Gastroesophageal sphincter (tissue), 4 donors: ENCODE measurements at regions not wholly inside any gene's neighbourhood (a gene's known extent, or its start where the extent isn't known, plus 50 kb on each side); places are given as distances from the start of the nearest gene placed in this dataset.

Experiments
- ATAC-seq: fragments of 150-250 bp; one replicate; pipeline ENCODE4 v1.9.1; 2016; ENCODE audit warnings: mild to moderate bottlenecking, moderate library complexity
- H3K27ac ChIP-seq, 4 donors: fragments of 200-600 bp; sonication (generic) in 3 of 4; 1 replicate in 3 of 4; 2 replicates in 1 of 4; pipeline ENCODE4 v1.5.1; 2016 to 2019
- H3K27me3 ChIP-seq: fragments of 200-600 bp; sonication (generic); one replicate; pipeline ENCODE4 v1.5.1; 2019
- H3K36me3 ChIP-seq, 2 donors: fragments of 200-600 bp; sonication (generic); one replicate each; pipeline ENCODE4 v1.5.1; 2019; ENCODE audit warnings: control low read depth in 1 of 2
- H3K4me1 ChIP-seq, 3 donors: fragments of 200-600 bp; sonication (generic); 1 replicate in 2 of 3; 2 replicates in 1 of 3; pipeline ENCODE4 v1.5.1; 2016 to 2019; ENCODE audit warnings: control low read depth in 2 of 3
- H3K4me3 ChIP-seq, 2 donors: fragments of 200-600 bp; sonication (generic); one replicate each; pipeline ENCODE4 v1.5.1; 2019; ENCODE audit warnings: mild to moderate bottlenecking in 1 of 2, moderate library complexity in 1 of 2
- H3K9me3 ChIP-seq, 3 donors: fragments of 200-600 bp; sonication (generic); one replicate each; pipeline ENCODE4 v1.5.1; 2017 to 2019; ENCODE audit warnings: control low read depth in 2 of 3
- CTCF ChIP-seq, 4 experiments: fragments of 200-600 bp in 2 of 4; fragments of 450-650 bp in 2 of 4; sonication (generic) in 1 of 4; IDR thresholded peaks; one replicate each; pipeline ENCODE4 v1.5.1; 2017 to 2019; ENCODE audit warnings: antibody characterized with exemption in 4 of 4, mild to moderate bottlenecking in 2 of 4, moderate library complexity in 2 of 4
- EP300 ChIP-seq: sonication (generic); formaldehyde crosslinking; IDR thresholded peaks from one replicate; pipeline ENCODE4 v1.6.1; 2017; ENCODE audit warnings: antibody characterized with exemption, mild to moderate bottlenecking
- POLR2A ChIP-seq, 2 donors: fragments of 450-650 bp; IDR thresholded peaks; one replicate each; pipeline ENCODE4 v1.6.1; 2017; ENCODE audit warnings: antibody characterized with exemption in 2 of 2, mild to moderate bottlenecking in 2 of 2, moderate library complexity in 1 of 2
- POLR2AphosphoS5 ChIP-seq: sonication (generic); formaldehyde crosslinking; IDR thresholded peaks from one replicate; pipeline ENCODE4 v1.6.1; 2017; ENCODE audit warnings: antibody characterized with exemption
- WGBS, 2 donors: methylation state at CpG; one replicate each; pipeline ENCODE4 v1.1.5; 2018; ENCODE audit warnings: low coverage in 1 of 2; 5-methylcytosine and 5-hydroxymethylcytosine counted together

- no peaks in the 10 kb centered on the region for H3K36me3 ChIP-seq
- H3K4me3 ChIP-seq, result no peak overlapping the region
- TF ChIP-seq POLR2A (IDR thresholded peaks at IDR 0.05) (no peak), EP300 (no peak), CTCF (IDR thresholded peaks at IDR 0.05) (no peak)
- WGBS, 2 donors, result no CpG with 5 or more reads among the region's 11 CpGs
- peaks cover 7% of the 10 kb centered on the region for H3K27me3 ChIP-seq
- no peaks in the 10 kb centered on the region for H3K4me1 ChIP-seq
- no peak for ATAC-seq
- no peak overlapping the region for H3K27ac ChIP-seq
- no peaks in the 10 kb centered on the region for H3K9me3 ChIP-seq
These were observed 87.7 kb downstream of the TFAP2C start for GRCh38 chr20:56716806-56717205.

- 61 to 82% methylated on average over 2 of the region's 2 CpGs for WGBS, 2 donors
- no peaks in the 10 kb centered on the region for H3K9me3 ChIP-seq
- no peak overlapping the region for H3K4me3 ChIP-seq
- TF ChIP-seq POLR2A (IDR thresholded peaks at IDR 0.05) (no peak), EP300 (no peak), POLR2AphosphoS5 (no peak), CTCF (IDR thresholded peaks at IDR 0.05) (no peak)
- H3K36me3 ChIP-seq, result no peaks in the 10 kb centered on the region
- H3K4me1 ChIP-seq, result no peaks in the 10 kb centered on the region
- no peaks in the 10 kb centered on the region for H3K27me3 ChIP-seq
- no peak for ATAC-seq
- H3K27ac ChIP-seq, result no peak overlapping the region
These were observed 89.7 kb downstream of the TFAP2C start for GRCh38 chr20:56718816-56719215.

GRCh38 chr20:56720620-56721213 lies 91.6 kb downstream of the TFAP2C start:
- H3K4me3 ChIP-seq, result no peak overlapping the region
- TF ChIP-seq EP300 (no peak), POLR2AphosphoS5 (no peak), CTCF (IDR thresholded peaks at IDR 0.05) (no peak), POLR2A (IDR thresholded peaks at IDR 0.05) (no peak)
- H3K27me3 ChIP-seq, result no peaks in the 10 kb centered on the region
- ATAC-seq, result no peak
- no peaks in the 10 kb centered on the region for H3K36me3 ChIP-seq
- H3K27ac ChIP-seq, result no peak overlapping the region
- no peaks in the 10 kb centered on the region for H3K4me1 ChIP-seq
- WGBS, 2 donors, result 85% methylated on average over 5 to 6 of the region's 7 CpGs
- H3K9me3 ChIP-seq, result no peaks in the 10 kb centered on the region

DNA sequence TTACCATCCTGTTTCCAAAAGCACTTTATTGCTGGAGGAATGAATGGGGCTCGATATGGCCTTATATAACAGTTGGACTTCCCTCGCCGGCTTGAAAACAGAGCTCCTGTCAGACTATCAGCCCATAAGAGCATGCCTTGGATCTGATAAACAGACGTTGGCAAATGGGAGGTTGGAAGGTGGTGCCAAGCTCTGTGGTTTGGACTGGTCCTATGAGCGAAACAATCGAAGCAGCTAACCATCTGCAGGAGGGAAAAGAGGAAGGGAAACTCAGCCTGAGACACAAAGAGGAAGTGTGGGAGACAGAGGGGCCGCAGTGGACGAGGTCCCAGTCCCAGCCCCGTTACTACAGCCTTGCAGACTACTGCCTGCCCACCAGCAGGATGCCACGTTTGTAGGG lies 92.9 kb downstream of the TFAP2C start:
- TF ChIP-seq POLR2AphosphoS5 (no peak), EP300 (no peak), POLR2A (IDR thresholded peaks at IDR 0.05) (no peak), CTCF (IDR thresholded peaks at IDR 0.05) (no peak)
- no peak for ATAC-seq
- no peaks in the 10 kb centered on the region for H3K4me1 ChIP-seq
- H3K27me3 ChIP-seq, result no peaks in the 10 kb centered on the region
- no peaks in the 10 kb centered on the region for H3K36me3 ChIP-seq
- no peaks in the 10 kb centered on the region for H3K9me3 ChIP-seq
- H3K27ac ChIP-seq, result no peak overlapping the region
- H3K4me3 ChIP-seq, result no peak overlapping the region
- WGBS, 2 donors, result 0 to 36% methylated on average over 1 to 4 of the region's 10 CpGs

DNA sequence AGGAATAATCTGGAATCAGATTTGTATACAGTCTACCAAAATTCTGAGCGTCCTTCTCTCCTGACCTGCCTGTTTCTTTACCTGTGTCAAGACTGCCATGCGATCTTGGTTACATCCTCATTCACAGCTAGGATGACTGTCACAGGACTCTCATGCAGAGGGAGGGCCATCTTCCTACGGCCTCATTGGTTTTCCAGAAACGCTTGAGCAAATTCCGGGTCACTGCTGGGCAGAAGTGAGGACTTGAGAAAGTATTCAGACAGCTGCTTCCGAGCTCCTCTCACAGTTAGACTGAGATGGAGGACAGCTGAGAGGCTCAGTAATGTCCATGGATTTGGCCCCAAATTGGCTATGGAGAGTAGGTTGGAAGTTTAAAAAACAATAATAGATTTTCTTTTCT lies 94.2 kb downstream of the TFAP2C start:
- Histone ChIP-seq H3K27ac (no peak overlapping the region), H3K4me3 (no peak overlapping the region), H3K27me3 (peaks cover 8% of the 10 kb centered on the region), H3K9me3 (no peaks in the 10 kb centered on the region), H3K36me3 (no peaks in the 10 kb centered on the region), H3K4me1 (no peaks in the 10 kb centered on the region)
- no peak for ATAC-seq
- no peak for TF ChIP-seq EP300
- TF ChIP-seq POLR2A (IDR thresholded peaks at IDR 0.05), result no peak
- 94 to 100% methylated on average over 3 to 5 of the region's 6 CpGs for whole genome bisulfite sequencing, 2 donors
